Suprapubic skin (tissue), 4 donors: ENCODE measurements at regions not wholly inside any gene's neighbourhood (a gene's known extent, or its start where the extent isn't known, plus 50 kb on each side); places are given as distances from the start of the nearest gene placed in this dataset.

Source experiments
- DNase-seq, 2 donors: peaks; one replicate each; pipeline ENCODE4 v3.0.0-alpha.2; 2019; ENCODE audit warnings: low spot score in 2 of 2
- H3K27ac ChIP-seq: fragments of 200-600 bp; sonication (generic); one replicate; pipeline ENCODE4 v1.5.1; 2019
- H3K27me3 ChIP-seq: fragments of 200-600 bp; sonication (generic); one replicate; pipeline ENCODE4 v1.5.1; 2019
- H3K36me3 ChIP-seq: fragments of 200-600 bp; sonication (generic); one replicate; pipeline ENCODE4 v1.5.1; 2019
- H3K4me1 ChIP-seq: fragments of 200-600 bp; sonication (generic); one replicate; pipeline ENCODE4 v1.5.1; 2019
- H3K4me3 ChIP-seq: fragments of 200-600 bp; sonication (generic); one replicate; pipeline ENCODE4 v1.5.1; 2019; ENCODE audit warnings: mild to moderate bottlenecking
- H3K9me3 ChIP-seq: fragments of 200-600 bp; sonication (generic); one replicate; pipeline ENCODE4 v1.5.1; 2019
- CTCF ChIP-seq, 2 donors: fragments of 200-600 bp in 1 of 2; fragments of 450-650 bp in 1 of 2; sonication (generic) in 1 of 2; IDR thresholded peaks; one replicate each; pipeline ENCODE4 v1.5.1; 2016 to 2019; ENCODE audit warnings: antibody characterized with exemption in 2 of 2, mild to moderate bottlenecking in 1 of 2, moderate library complexity in 1 of 2
- EP300 ChIP-seq: sonication (generic); formaldehyde crosslinking; IDR thresholded peaks from one replicate; pipeline ENCODE4 v1.6.1; 2017; ENCODE audit warnings: antibody characterized with exemption
- POLR2A ChIP-seq, 2 donors: fragments of 450-650 bp; IDR thresholded peaks; one replicate each; pipeline ENCODE4 v1.6.1; 2017; ENCODE audit warnings: antibody characterized with exemption in 2 of 2, mild to moderate bottlenecking in 2 of 2, moderate library complexity in 2 of 2
- POLR2AphosphoS5 ChIP-seq, 3 donors: sonication (generic); formaldehyde crosslinking; IDR thresholded peaks; one replicate each; pipeline ENCODE4 v1.6.1; 2017; ENCODE audit warnings: antibody characterized with exemption in 3 of 3
- WGBS: methylation state at CpG from one replicate; pipeline ENCODE4 v1.1.5; 2018; 5-methylcytosine and 5-hydroxymethylcytosine counted together

DNA sequence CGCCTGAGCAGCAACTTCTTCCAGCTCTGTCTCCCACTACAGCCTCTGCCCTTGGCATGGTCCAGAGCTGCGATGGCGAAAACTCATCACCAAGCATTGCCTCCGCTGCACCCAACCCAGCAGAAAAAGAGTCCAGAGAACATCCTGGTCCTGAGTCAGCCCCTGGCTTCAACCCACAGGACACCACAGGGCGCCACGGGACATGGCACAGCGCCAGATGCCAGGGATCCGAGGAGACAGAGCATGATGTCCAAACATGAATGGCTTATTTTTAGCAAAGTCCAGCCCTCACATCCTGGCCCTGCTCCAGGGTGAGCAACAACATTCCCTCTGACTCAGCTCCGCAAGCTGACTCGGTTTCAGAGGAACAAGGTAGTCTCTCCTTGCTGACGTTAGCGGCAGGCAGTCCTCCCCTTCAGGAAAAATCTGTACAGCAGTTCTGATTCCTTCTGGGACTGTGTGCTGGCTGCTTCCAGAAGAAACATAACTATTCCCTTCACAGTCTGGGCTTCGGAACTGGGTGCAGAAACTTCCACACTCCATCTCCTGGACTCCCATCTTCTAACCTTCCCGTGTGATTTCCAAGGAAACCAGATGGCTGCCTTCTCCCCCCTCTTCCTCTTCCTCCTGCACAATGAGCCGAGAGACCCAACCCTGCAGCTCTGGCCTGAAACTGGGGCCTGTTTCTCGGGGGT, 131.3 kb downstream of the TOMM20 start:
- H3K9me3 ChIP-seq = no peaks in the 10 kb centered on the region
- TF ChIP-seq EP300 (peak; percentile 99), POLR2AphosphoS5 (IDR thresholded peaks at IDR 0.05) (peak; percentile 83 to 100 (median 99)), POLR2A (IDR thresholded peaks at IDR 0.05) (no peak), CTCF (IDR thresholded peaks at IDR 0.05) (no peak)
- peak overlapping the region; percentile 95 for H3K27ac ChIP-seq
- DNase-seq = peak; percentile 99 to 100
- WGBS = 14% methylated on average over 10 of the region's 16 CpGs
- no peaks in the 10 kb centered on the region for H3K36me3 ChIP-seq
- peak overlapping the region; percentile 27 for H3K4me3 ChIP-seq
- peaks cover 32% of the 10 kb centered on the region for H3K4me1 ChIP-seq
- no peaks in the 10 kb centered on the region for H3K27me3 ChIP-seq

DNA sequence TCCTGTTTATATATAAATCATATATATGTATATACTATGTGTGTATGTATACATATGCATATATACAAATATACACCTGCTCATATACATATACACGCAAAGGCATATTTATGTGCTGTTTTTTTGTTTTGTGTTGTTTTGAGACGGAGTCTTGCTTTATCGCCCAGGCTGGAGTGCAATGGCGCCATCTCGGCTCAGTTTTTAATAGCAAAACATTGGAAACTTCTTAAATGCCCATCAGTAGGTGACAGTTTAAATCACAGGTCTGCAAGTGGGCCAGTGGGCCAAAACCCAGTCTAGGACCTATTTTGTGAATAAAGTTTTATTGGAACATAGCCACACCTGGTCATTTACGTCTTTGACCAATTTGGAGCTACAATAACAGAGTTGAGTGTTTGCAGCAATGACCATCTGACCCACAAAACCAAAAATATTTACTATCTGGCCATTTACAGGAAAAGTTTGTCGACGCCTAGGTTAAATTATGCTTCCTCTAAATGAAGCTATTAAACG, 132.3 kb downstream of the TOMM20 start:
- H3K27me3 ChIP-seq = no peaks in the 10 kb centered on the region
- DNase-seq = peak in 1 of 2 donors; percentile 43
- H3K4me3 ChIP-seq = no peak overlapping the region
- WGBS = 80% methylated on average over 9 of the region's 9 CpGs
- no peak for TF ChIP-seq POLR2A (IDR thresholded peaks at IDR 0.05)
- no peak for TF ChIP-seq CTCF (IDR thresholded peaks at IDR 0.05)
- TF ChIP-seq EP300 = no peak
- TF ChIP-seq POLR2AphosphoS5 (IDR thresholded peaks at IDR 0.05) = no peak
- H3K4me1 ChIP-seq = peaks cover 32% of the 10 kb centered on the region
- H3K9me3 ChIP-seq = no peaks in the 10 kb centered on the region
- no peaks in the 10 kb centered on the region for H3K36me3 ChIP-seq
- H3K27ac ChIP-seq = peak overlapping the region; percentile 95

- Histone ChIP-seq H3K4me1 (peaks cover 32% of the 10 kb centered on the region), H3K9me3 (no peaks in the 10 kb centered on the region), H3K4me3 (no peak overlapping the region), H3K27me3 (no peaks in the 10 kb centered on the region), H3K36me3 (no peaks in the 10 kb centered on the region), H3K27ac (no peak overlapping the region)
- no peak for TF ChIP-seq CTCF (IDR thresholded peaks at IDR 0.05)
- TF ChIP-seq EP300 = no peak
- TF ChIP-seq POLR2A (IDR thresholded peaks at IDR 0.05) = no peak
- TF ChIP-seq POLR2AphosphoS5 (IDR thresholded peaks at IDR 0.05) = no peak
- WGBS = 69% methylated on average over 9 of the region's 12 CpGs
- DNase-seq = peak in 1 of 2 donors; percentile 51
Observed at GRCh38 chr1:234994436-234995295, 134.0 kb downstream of the TOMM20 start.

DNA sequence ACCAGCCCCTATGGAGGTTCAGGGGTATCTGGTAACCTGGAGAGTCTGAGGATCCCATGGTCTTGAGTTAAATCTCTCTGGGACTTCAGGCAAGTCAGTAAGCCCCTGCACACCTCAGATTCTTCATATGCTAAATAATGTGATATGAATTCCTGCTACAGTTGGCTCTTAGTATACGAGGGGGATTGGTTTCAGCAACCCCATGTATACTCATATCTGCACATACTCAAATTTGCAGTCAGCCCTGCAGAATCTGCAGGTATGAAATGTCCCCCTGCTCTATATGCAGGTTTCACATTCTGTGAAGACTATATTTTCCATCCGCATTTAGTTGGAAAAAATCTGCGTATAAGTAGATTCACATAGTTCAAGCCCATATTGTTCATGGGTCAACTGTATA, 136.6 kb downstream of the TOMM20 start:
- peaks cover 30% of the 10 kb centered on the region for H3K4me1 ChIP-seq
- no peak for DNase-seq
- H3K4me3 ChIP-seq = no peak overlapping the region
- no peaks in the 10 kb centered on the region for H3K36me3 ChIP-seq
- TF ChIP-seq EP300 (no peak), CTCF (IDR thresholded peaks at IDR 0.05) (no peak), POLR2AphosphoS5 (IDR thresholded peaks at IDR 0.05) (no peak), POLR2A (IDR thresholded peaks at IDR 0.05) (no peak)
- H3K27me3 ChIP-seq = no peaks in the 10 kb centered on the region
- WGBS = 100% methylated on average over 3 of the region's 3 CpGs
- H3K9me3 ChIP-seq = no peaks in the 10 kb centered on the region
- no peak overlapping the region for H3K27ac ChIP-seq
